ENCODE measurements at regions not wholly inside any gene's neighbourhood (a gene's known extent, or its start where the extent isn't known, plus 50 kb on each side); places are given as distances from the start of the nearest gene placed in this dataset.

- TF ChIP-seq CTCF (IDR thresholded peaks at IDR 0.05) (no peak), EP300 (IDR thresholded peaks at IDR 0.05) (no peak), POLR2AphosphoS5 (IDR thresholded peaks at IDR 0.05) (no peak), POLR2A (IDR thresholded peaks at IDR 0.05) (no peak)
- Histone ChIP-seq H3K4me3 (no peak overlapping the region), H3K27me3 (no peaks in the 10 kb centered on the region), H3K9me3 (no peaks in the 10 kb centered on the region), H3K4me1 (no peaks in the 10 kb centered on the region), H3K27ac (no peak overlapping the region), H3K36me3 (no peaks in the 10 kb centered on the region)
- no peak for DNase-seq (ENCODE audit: low spot score in 2 of 2)
- WGBS: 81% methylated on average over 3 of the region's 3 CpGs
Observed at GRCh38 chr1:219773775-219774174, 154.6 kb downstream of the SLC30A10 start.

- TF ChIP-seq EP300 (IDR thresholded peaks at IDR 0.05): no peak
- Histone ChIP-seq H3K27ac (no peak overlapping the region), H3K9me3 (no peaks in the 10 kb centered on the region), H3K36me3 (no peaks in the 10 kb centered on the region), H3K4me3 (no peak overlapping the region), H3K4me1 (no peaks in the 10 kb centered on the region), H3K27me3 (no peaks in the 10 kb centered on the region)
- WGBS: 25% methylated on average over 1 of the region's 1 CpG
- no peak for DNase-seq (ENCODE audit: low spot score in 2 of 2)
Observed at GRCh38 chr1:219773110-219773509, 155.2 kb downstream of the SLC30A10 start.

- Histone ChIP-seq H3K4me3 (no peak overlapping the region), H3K27ac (no peak overlapping the region), H3K9me3 (no peaks in the 10 kb centered on the region), H3K27me3 (no peaks in the 10 kb centered on the region), H3K36me3 (no peaks in the 10 kb centered on the region), H3K4me1 (no peaks in the 10 kb centered on the region)
- DNase-seq (ENCODE audit: low spot score in 2 of 2): no peak
- 83% methylated on average over 4 of the region's 4 CpGs for WGBS
- no peak for TF ChIP-seq CTCF (IDR thresholded peaks at IDR 0.05)
- no peak for TF ChIP-seq EP300 (IDR thresholded peaks at IDR 0.05)
Observed at GRCh38 chr1:219772265-219773036, 155.9 kb downstream of the SLC30A10 start.

- Histone ChIP-seq H3K4me3 (no peak overlapping the region), H3K27me3 (no peaks in the 10 kb centered on the region), H3K4me1 (no peaks in the 10 kb centered on the region), H3K9me3 (no peaks in the 10 kb centered on the region), H3K27ac (peak overlapping the region; percentile 40), H3K36me3 (no peaks in the 10 kb centered on the region)
- no peak for DNase-seq (ENCODE audit: low spot score in 2 of 2)
- no peak for TF ChIP-seq EP300 (IDR thresholded peaks at IDR 0.05)
- TF ChIP-seq POLR2A (IDR thresholded peaks at IDR 0.05): no peak
- peak in 1 of 3 donors; percentile 31 for TF ChIP-seq POLR2AphosphoS5 (IDR thresholded peaks at IDR 0.05)
- no peak for TF ChIP-seq CTCF (IDR thresholded peaks at IDR 0.05)
- WGBS: 41% methylated on average over 3 of the region's 3 CpGs
Observed at GRCh38 chr1:219771080-219771479, 157.3 kb downstream of the SLC30A10 start.

GRCh38 chr1:219763321-219763720, 150.4 kb upstream of the ZC3H11B start:
- TF ChIP-seq EP300 (IDR thresholded peaks at IDR 0.05) (no peak), POLR2AphosphoS5 (IDR thresholded peaks at IDR 0.05) (no peak), POLR2A (IDR thresholded peaks at IDR 0.05) (no peak), CTCF (IDR thresholded peaks at IDR 0.05) (no peak)
- 84% methylated on average over 2 of the region's 2 CpGs for WGBS
- Histone ChIP-seq H3K4me1 (no peaks in the 10 kb centered on the region), H3K36me3 (no peaks in the 10 kb centered on the region), H3K4me3 (no peak overlapping the region), H3K27ac (no peak overlapping the region), H3K27me3 (no peaks in the 10 kb centered on the region), H3K9me3 (no peaks in the 10 kb centered on the region)
- DNase-seq (ENCODE audit: low spot score in 2 of 2): no peak
